CD4-positive, alpha-beta memory T cell (primary cell): ENCODE measurements at regions not wholly inside any gene's neighbourhood (a gene's known extent, or its start where the extent isn't known, plus 50 kb on each side); places are given as distances from the start of the nearest gene placed in this dataset.

Experiments
- CTCF ChIA-PET: fragments of 350-600 bp; sonication (Branson Sonifier 250); formaldehyde crosslinking; loops from one replicate; lab custom pipeline; 2021; ENCODE audit warnings: inconsistent platforms; ENCODE audit not compliant: partially characterized antibody; lab: Charles Lee
- POLR2A ChIA-PET: fragments of 350-600 bp; sonication (Branson Sonifier 250); formaldehyde crosslinking; loops from one replicate; lab custom pipeline; 2021; ENCODE audit not compliant: partially characterized antibody; lab: Charles Lee
- DNase-seq, 5 donors: peaks; one replicate each; pipeline versions ENCODE4 v3.0.0 to v3.0.0-alpha.2; 2020 to 2022; ENCODE audit warnings: mixed read lengths in 1 of 5
- H3K27ac ChIP-seq: one replicate; pipeline ENCODE4 v1.7.0; 2013; ENCODE audit warnings: low read depth, low read length
- H3K27me3 ChIP-seq: 2 replicates; pipeline ENCODE4 v1.7.0; 2013; ENCODE audit warnings: mild to moderate bottlenecking, low read length, moderate library complexity; ENCODE audit not compliant: insufficient read depth
- H3K36me3 ChIP-seq: 2 replicates; pipeline ENCODE4 v1.7.0; 2013; ENCODE audit warnings: mild to moderate bottlenecking, low read length, moderate library complexity; ENCODE audit not compliant: insufficient read depth
- H3K4me1 ChIP-seq: 2 replicates; pipeline ENCODE4 v1.7.0; 2013; ENCODE audit warnings: mild to moderate bottlenecking, low read length, moderate library complexity; ENCODE audit not compliant: insufficient read depth
- H3K4me3 ChIP-seq, 2 donors: one replicate each; pipeline ENCODE4 v1.7.0; 2013; ENCODE audit warnings: low read length in 2 of 2, mild to moderate bottlenecking in 1 of 2
- H3K9me3 ChIP-seq, 2 donors: one replicate each; pipeline ENCODE4 v1.7.0; 2013; ENCODE audit warnings: low read length in 2 of 2, control low read depth in 1 of 2; ENCODE audit not compliant: control insufficient read depth in 1 of 2
- H3K27ac Mint-ChIP-seq, 7 donors: one replicate each; pipeline ENCODE4 v1.8.0; 2020 to 2021; ENCODE audit warnings: mixed read lengths in 7 of 7, mild to moderate bottlenecking in 6 of 7, inconsistent platforms in 3 of 7, moderate library complexity in 3 of 7
- H3K27me3 Mint-ChIP-seq, 2 donors: one replicate each; pipeline ENCODE4 v1.8.0; 2020 to 2021; ENCODE audit warnings: mixed read lengths in 2 of 2
- H3K36me3 Mint-ChIP-seq, 2 donors: one replicate each; pipeline ENCODE4 v1.8.0; 2020 to 2021; ENCODE audit warnings: mixed read lengths in 2 of 2, inconsistent platforms in 1 of 2, mild to moderate bottlenecking in 1 of 2
- H3K4me1 Mint-ChIP-seq, 4 donors: one replicate each; pipeline ENCODE4 v1.8.0; 2020 to 2021; ENCODE audit warnings: mixed read lengths in 4 of 4, mild to moderate bottlenecking in 1 of 4
- H3K4me3 Mint-ChIP-seq, 8 donors: one replicate each; pipeline ENCODE4 v1.8.0; 2020 to 2021; ENCODE audit warnings: mixed read lengths in 8 of 8, mild to moderate bottlenecking in 7 of 8, moderate library complexity in 6 of 8, inconsistent platforms in 3 of 8
- H3K9me3 Mint-ChIP-seq, 8 donors: one replicate each; pipeline ENCODE4 v1.8.0; 2020 to 2021; ENCODE audit warnings: mixed read lengths in 8 of 8, mild to moderate bottlenecking in 5 of 8, inconsistent platforms in 3 of 8, moderate library complexity in 1 of 8
- intact Hi-C: fragments of 100-400 bp; cut with micrococcal nuclease; formaldehyde crosslinking; loops from one replicate; pipeline ENCODE4 v1.15.1; 2023

- CTCF ChIA-PET = interaction anchor here (1.7 to 2.1 kb wide), 2 partner anchors 13 to 1184 kb away, joined by 4 to 9 read pairs; no protein-coding TSS in a partner anchor
These were observed 162.5 kb upstream of the KIF2A start for GRCh38 chr5:62143268-62144229.

GRCh38 chr5:62144401-62145022, 161.5 kb upstream of the KIF2A start:
- H3K4me1 Mint-ChIP-seq = no peaks in the 10 kb centered on the region
- ChIA-PET CTCF (interaction anchor here (1.7 to 2.1 kb wide), 2 partner anchors 14 to 1185 kb away, joined by 4 to 9 read pairs; no protein-coding TSS in a partner anchor), POLR2A (no interaction called here)

More at GRCh38 chr5:62143268-62144229, 162.5 kb upstream of the KIF2A start:
- Histone ChIP-seq H3K9me3 (no peaks in the 10 kb centered on the region), H3K27ac (no peak overlapping the region), H3K4me1 (no peaks in the 10 kb centered on the region), H3K4me3 (no peak overlapping the region), H3K36me3 (no peaks in the 10 kb centered on the region), H3K27me3 (no peaks in the 10 kb centered on the region)
- POLR2A ChIA-PET = no interaction called here
- H3K27ac Mint-ChIP-seq = no peak overlapping the region
- peaks cover 19 to 34% of the 10 kb centered on the region in 2 donors for H3K27me3 Mint-ChIP-seq
- peaks cover 0 to 9% (median 3%) of the 10 kb centered on the region in 8 donors for H3K9me3 Mint-ChIP-seq
- H3K36me3 Mint-ChIP-seq = no peaks in the 10 kb centered on the region
- peaks cover 0 to 1% (median 0%) of the 10 kb centered on the region in 4 donors for H3K4me1 Mint-ChIP-seq
- DNase-seq = no peak
- intact Hi-C loops = no loop called here
- H3K4me3 Mint-ChIP-seq = no peak overlapping the region

GRCh38 chr5:62149879-62150278, 156.1 kb upstream of the KIF2A start:
- no peaks in the 10 kb centered on the region for H3K27me3 ChIP-seq
- no peaks in the 10 kb centered on the region for H3K36me3 ChIP-seq
- peaks cover 7 to 19% of the 10 kb centered on the region in 2 donors for H3K27me3 Mint-ChIP-seq
- no peaks in the 10 kb centered on the region for H3K9me3 ChIP-seq
- H3K9me3 Mint-ChIP-seq = peaks cover 0 to 18% (median 10%) of the 10 kb centered on the region in 8 donors
- intact Hi-C loops = no loop called here
- no peaks in the 10 kb centered on the region for H3K4me1 Mint-ChIP-seq
- no peak overlapping the region for H3K27ac ChIP-seq
- H3K4me3 ChIP-seq = no peak overlapping the region
- H3K4me3 Mint-ChIP-seq = no peak overlapping the region
- H3K36me3 Mint-ChIP-seq = no peaks in the 10 kb centered on the region
- H3K27ac Mint-ChIP-seq = no peak overlapping the region
- POLR2A ChIA-PET = no interaction called here
- H3K4me1 ChIP-seq = no peaks in the 10 kb centered on the region
- CTCF ChIA-PET = no interaction called here
- no peak for DNase-seq

More at GRCh38 chr5:62144401-62145022, 161.5 kb upstream of the KIF2A start:
- Mint-ChIP-seq H3K27me3 (peaks cover 13 to 36% of the 10 kb centered on the region in 2 donors), H3K4me3 (no peak overlapping the region), H3K27ac (no peak overlapping the region), H3K36me3 (no peaks in the 10 kb centered on the region), H3K9me3 (peaks cover 0 to 9% (median 3%) of the 10 kb centered on the region in 8 donors)
- Histone ChIP-seq H3K27me3 (no peaks in the 10 kb centered on the region), H3K27ac (no peak overlapping the region), H3K4me3 (no peak overlapping the region), H3K4me1 (no peaks in the 10 kb centered on the region), H3K36me3 (no peaks in the 10 kb centered on the region), H3K9me3 (no peaks in the 10 kb centered on the region)
- intact Hi-C loops = no loop called here
- no peak for DNase-seq

- intact Hi-C loops = no loop called here
- no peak overlapping the region for H3K27ac Mint-ChIP-seq
- no peak overlapping the region for H3K4me3 ChIP-seq
- no peaks in the 10 kb centered on the region for H3K4me1 Mint-ChIP-seq
- no peaks in the 10 kb centered on the region for H3K36me3 ChIP-seq
- H3K27me3 Mint-ChIP-seq = peaks cover 1 to 9% of the 10 kb centered on the region in 2 donors
- no peak for DNase-seq
- no peak overlapping the region for H3K4me3 Mint-ChIP-seq
- no peaks in the 10 kb centered on the region for H3K4me1 ChIP-seq
- H3K36me3 Mint-ChIP-seq = peaks cover 0 to 5% of the 10 kb centered on the region in 2 donors
- no peak overlapping the region for H3K27ac ChIP-seq
- peaks cover 0 to 27% (median 17%) of the 10 kb centered on the region in 8 donors for H3K9me3 Mint-ChIP-seq
- POLR2A ChIA-PET = no interaction called here
- no peaks in the 10 kb centered on the region for H3K9me3 ChIP-seq
- H3K27me3 ChIP-seq = no peaks in the 10 kb centered on the region
- CTCF ChIA-PET = no interaction called here
These were observed 153.5 kb upstream of the KIF2A start for GRCh38 chr5:62152394-62153087.

- Histone ChIP-seq H3K4me3 (no peak overlapping the region), H3K36me3 (no peaks in the 10 kb centered on the region), H3K4me1 (no peaks in the 10 kb centered on the region), H3K27me3 (no peaks in the 10 kb centered on the region), H3K9me3 (no peaks in the 10 kb centered on the region), H3K27ac (no peak overlapping the region)
- H3K36me3 Mint-ChIP-seq = peaks cover 0 to 5% of the 10 kb centered on the region in 2 donors
- ChIA-PET CTCF (no interaction called here), POLR2A (no interaction called here)
- no peak for DNase-seq
- no peak overlapping the region for H3K4me3 Mint-ChIP-seq
- intact Hi-C loops = no loop called here
- H3K4me1 Mint-ChIP-seq = no peaks in the 10 kb centered on the region
- no peak overlapping the region for H3K27ac Mint-ChIP-seq
- H3K27me3 Mint-ChIP-seq = peaks cover 3 to 5% of the 10 kb centered on the region in 2 donors
- peaks cover 2 to 21% (median 19%) of the 10 kb centered on the region in 8 donors for H3K9me3 Mint-ChIP-seq
These were observed 151.2 kb upstream of the KIF2A start for GRCh38 chr5:62154758-62155157.

GRCh38 chr5:62155988-62156387, 150.0 kb upstream of the KIF2A start:
- H3K27me3 ChIP-seq = no peaks in the 10 kb centered on the region
- no peak overlapping the region for H3K4me3 ChIP-seq
- Mint-ChIP-seq H3K4me1 (no peaks in the 10 kb centered on the region), H3K27me3 (peaks cover 5 to 6% of the 10 kb centered on the region in 2 donors), H3K27ac (no peak overlapping the region), H3K36me3 (peaks cover 0 to 5% of the 10 kb centered on the region in 2 donors), H3K4me3 (no peak overlapping the region), H3K9me3 (peaks cover 2 to 25% (median 20%) of the 10 kb centered on the region in 8 donors)
- CTCF ChIA-PET = no interaction called here
- POLR2A ChIA-PET = no interaction called here
- DNase-seq = no peak
- H3K36me3 ChIP-seq = no peaks in the 10 kb centered on the region
- no peaks in the 10 kb centered on the region for H3K9me3 ChIP-seq
- no peak overlapping the region for H3K27ac ChIP-seq
- intact Hi-C loops = no loop called here
- H3K4me1 ChIP-seq = no peaks in the 10 kb centered on the region
